ENCODE measurements at regions not wholly inside any gene's neighbourhood (a gene's known extent, or its start where the extent isn't known, plus 50 kb on each side); places are given as distances from the start of the nearest gene placed in this dataset.

- TF ChIP-seq CTCF (IDR thresholded peaks at IDR 0.05) = no peak
- no peak for TF ChIP-seq POLR2A (IDR thresholded peaks at IDR 0.05; ENCODE audit: low read length)
- no peak for TF ChIP-seq MAFK (IDR thresholded peaks at IDR 0.05; ENCODE audit: partially characterized antibody)
- TF ChIP-seq KDM1A (IDR thresholded peaks at IDR 0.05; ENCODE audit: low read depth) = no peak
- TF ChIP-seq MAX (IDR thresholded peaks at IDR 0.05) = no peak
- TF ChIP-seq PBX3 (IDR thresholded peaks at IDR 0.05) = no peak
- TF ChIP-seq EHMT2 (IDR thresholded peaks at IDR 0.05; ENCODE audit: low read depth) = no peak
- TF ChIP-seq CEBPB (IDR thresholded peaks at IDR 0.05) = no peak
- TF ChIP-seq EP300 (IDR thresholded peaks at IDR 0.05) = no peak
- no peak for TF ChIP-seq RNF2 (IDR thresholded peaks at IDR 0.05; ENCODE audit: borderline replicate concordance, low read depth)
- TF ChIP-seq MYC (IDR thresholded peaks at IDR 0.05; ENCODE audit: borderline replicate concordance, low read length) = no peak
Observed at GRCh38 chr1:55938861-55939260, 640.5 kb downstream of the PLPP3 start.
